Skeletal muscle cell (primary cell): ENCODE measurements at regions not wholly inside any gene's neighbourhood (a gene's known extent, or its start where the extent isn't known, plus 50 kb on each side); places are given as distances from the start of the nearest gene placed in this dataset.

Experiments
- DNase-seq: peaks from one replicate; pipeline ENCODE4 v3.0.0-alpha.2; 2010; ENCODE audit warnings: low read depth
- H3K4me3 ChIP-seq: 2 replicates; pipeline ENCODE4 v1.5.1; 2011; ENCODE audit warnings: low read depth, mild to moderate bottlenecking, control low read depth, low read length, moderate library complexity

DNA sequence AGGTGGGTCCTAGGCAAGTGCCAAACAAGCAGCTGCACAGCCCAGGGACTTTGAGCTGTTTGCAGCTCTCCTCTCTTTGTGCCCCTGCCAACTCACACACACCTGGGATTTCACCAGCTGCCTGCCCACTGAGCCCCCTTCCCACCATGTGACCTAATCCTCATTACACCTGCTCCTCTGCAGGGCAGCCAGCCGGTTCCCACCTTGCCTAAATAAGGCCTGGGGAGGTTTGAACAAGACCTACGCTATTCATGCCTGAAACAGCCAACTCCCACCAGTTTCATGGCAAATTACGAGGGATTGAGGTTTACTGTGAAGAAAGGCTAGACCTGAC is 92.6 kb upstream of the SOX4 start:
- DNase-seq = no peak
- H3K4me3 ChIP-seq = no peak overlapping the region

DNA sequence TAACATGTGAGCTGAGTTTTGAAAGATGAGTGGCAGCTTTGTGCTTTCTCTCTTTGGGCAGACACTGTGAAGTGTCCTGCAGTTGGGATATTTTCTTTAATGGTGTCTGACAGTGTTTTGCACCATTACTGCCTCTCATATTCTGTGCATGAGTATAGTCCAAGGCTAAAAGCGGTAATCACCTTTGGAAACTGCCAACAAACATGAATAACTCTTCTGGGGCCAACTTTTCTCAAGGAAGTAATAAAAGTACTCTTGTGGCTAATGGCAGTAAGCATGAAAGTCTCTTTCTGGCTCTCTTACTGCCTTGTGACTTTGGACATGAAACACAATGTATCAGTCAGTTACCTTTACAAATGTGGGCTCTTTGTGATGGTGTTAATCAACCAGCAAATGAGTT is 91.7 kb upstream of the SOX4 start:
- DNase-seq = no peak

DNA sequence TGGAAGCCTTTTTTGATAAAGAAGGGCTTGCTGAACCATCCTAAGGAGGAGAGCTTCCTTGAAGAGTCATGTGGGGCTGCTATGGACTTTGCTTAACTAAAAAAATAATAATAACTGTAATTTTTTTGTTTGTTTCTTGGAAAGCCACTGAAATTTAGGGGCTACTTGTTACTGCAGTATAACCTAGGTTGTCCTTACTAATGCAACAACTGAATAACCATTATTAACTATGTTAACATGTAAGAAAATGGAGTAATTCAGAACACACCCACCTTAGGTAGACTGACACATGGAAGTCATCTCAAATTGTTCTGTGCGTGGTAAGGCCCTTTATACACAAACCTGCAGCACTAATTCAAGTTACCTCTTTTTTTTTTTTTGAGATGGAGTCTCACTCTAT is 90.9 kb upstream of the SOX4 start:
- H3K4me3 ChIP-seq = no peak overlapping the region
- DNase-seq = no peak

More for the DNA sequence above, 91.7 kb upstream of the SOX4 start:
- H3K4me3 ChIP-seq = no peak overlapping the region

DNA sequence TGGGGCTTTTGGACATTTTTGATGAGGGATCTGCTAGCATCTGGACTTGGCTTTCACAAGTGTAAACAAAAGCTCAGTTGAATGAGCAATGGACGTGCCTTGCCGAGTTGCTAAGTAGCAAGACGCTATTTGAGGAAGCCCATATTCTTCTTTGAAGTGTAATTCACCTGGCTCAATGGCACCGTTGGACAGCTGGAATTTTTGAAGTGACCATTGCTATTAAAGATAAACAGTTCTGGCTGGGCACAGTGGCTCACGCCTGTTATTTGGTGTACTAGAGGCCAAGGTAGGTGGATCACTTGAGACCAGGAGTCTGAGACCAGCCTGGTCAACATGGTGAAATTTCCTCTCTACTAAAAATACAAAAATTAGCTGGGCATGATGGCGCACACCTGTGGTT is 88.8 kb upstream of the SOX4 start:
- no peak overlapping the region for H3K4me3 ChIP-seq
- DNase-seq = no peak

DNA sequence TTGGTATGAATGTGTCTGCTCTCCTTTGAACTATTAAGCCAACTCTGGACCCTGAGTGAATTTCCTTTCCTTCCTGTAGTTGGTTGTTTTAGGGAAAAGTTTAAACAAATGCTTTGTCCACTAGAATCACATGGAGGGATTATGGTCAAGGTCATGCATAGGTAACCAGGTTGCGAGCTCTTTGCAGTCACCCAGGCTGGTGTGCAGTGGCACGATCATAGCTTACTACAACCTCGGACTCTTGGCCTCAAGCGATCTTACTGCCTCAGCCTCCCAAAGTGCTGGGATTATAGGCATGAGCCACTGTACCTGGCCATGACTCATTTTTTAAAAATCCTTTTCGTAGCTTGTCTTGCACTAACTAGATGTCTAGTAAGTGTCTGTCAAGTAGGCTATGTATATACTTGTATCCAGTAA is 88.0 kb upstream of the SOX4 start:
- no peak overlapping the region for H3K4me3 ChIP-seq
- DNase-seq = no peak

DNA sequence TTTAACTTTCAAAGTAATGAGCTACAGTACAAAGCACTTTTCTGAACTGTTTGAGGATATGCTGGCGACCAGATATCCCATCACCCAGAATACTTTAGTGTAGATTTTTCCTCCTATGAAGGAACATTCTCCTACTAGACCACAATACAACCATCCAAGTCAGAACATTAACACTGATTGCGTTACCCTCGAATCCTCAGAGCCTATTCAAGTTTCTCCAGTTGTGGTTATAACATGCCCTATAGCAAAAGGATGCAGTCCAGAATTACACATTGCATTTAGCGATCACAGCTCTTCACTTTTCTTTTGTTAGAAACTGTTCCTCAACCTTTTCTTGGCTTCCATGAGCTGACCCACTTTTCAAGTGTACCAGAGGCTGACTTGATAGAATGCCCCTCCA is 87.4 kb upstream of the SOX4 start:
- DNase-seq = no peak
- H3K4me3 ChIP-seq = no peak overlapping the region

DNA sequence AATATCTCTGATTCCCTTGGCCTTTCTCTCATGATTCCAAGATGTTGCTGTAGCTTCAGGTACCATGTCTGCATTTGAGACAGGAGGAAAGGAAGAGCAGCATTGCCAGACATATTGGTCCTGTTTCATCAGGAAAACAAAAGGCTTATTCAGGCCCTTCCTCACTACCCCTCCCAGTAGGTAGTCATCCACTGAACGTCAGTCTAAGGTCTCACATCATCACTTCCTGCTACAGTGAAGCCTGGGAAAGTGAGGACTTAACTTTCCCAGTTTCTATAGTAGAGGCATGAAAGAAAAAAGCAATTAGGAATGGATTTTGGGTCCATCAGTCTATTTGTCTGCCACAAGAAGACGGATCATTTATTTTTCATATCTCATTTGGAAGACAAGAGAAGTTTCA is 85.7 kb upstream of the SOX4 start:
- no peak overlapping the region for H3K4me3 ChIP-seq
- no peak for DNase-seq

DNA sequence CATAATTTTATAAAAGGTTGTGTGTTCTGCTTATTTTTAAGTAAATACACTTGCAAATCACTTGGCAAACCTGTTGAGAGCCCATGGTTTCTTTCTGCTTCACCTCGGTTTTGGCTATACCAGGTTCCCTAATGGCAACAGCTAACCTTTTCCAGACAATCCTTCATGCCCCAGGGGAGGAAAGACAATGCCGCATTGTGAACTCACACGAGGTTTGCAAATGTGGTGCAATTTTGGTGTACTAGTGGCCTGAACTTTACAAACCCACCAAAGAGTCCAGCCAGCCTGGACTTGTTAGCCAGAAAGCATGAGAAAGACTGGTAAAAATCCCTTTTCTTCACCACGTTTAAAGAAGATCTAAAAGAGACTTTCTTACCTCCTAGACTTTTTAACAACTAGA is 84.8 kb upstream of the SOX4 start:
- DNase-seq = no peak
- H3K4me3 ChIP-seq = no peak overlapping the region

DNA sequence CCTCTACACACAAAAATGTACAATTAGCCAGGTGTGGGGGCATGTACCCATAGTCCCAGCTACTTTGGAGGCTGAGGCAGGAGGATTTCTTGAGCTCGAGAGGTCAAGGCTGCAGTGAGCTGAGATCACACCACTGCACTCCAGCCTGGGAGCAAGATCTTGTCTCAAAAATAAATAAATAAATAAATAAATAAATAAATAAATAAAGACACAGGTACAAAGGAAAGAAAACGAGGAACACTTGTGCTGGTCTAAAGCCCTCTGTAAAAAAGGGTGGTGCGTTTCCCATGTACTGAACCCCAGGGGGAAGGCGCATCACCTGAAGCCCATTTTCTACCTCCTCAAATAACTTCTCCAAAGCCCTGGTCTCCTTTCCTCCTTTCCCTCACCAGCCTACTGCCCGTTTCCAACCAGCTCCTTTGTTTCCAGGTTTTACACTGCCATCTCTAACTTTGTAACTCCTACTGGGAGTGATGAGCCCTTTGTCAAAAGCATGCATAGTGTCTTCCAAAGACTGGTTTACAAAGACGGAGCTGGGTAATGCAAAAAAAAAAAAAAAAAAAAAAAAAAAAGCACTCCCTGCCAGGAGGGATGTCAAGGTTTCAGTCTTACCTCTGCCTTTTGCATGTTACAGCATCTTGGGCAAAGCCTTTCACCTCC is 81.5 kb upstream of the SOX4 start:
- DNase-seq = no peak

DNA sequence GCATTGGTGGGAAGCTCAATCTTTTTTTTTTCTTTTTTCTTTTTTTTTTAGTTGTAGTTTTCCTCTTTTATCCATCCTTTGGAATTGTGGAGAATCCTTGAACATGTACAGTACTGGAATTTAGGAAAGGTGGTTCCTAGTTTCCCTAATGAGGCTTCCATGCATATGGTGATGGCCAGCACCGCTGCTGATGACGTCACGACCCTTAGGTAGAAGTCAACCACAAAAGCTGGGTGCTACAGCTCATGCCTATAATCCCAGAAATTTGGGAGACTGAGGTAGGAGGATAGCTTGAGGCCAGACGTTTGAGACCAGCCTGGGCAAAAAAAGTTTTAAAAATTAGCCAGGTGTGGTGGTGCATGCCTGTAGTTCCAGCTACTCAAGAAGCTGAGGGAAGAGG is 79.3 kb upstream of the SOX4 start:
- no peak overlapping the region for H3K4me3 ChIP-seq
- no peak for DNase-seq

More for the DNA sequence above, 81.5 kb upstream of the SOX4 start:
- no peak overlapping the region for H3K4me3 ChIP-seq

DNA sequence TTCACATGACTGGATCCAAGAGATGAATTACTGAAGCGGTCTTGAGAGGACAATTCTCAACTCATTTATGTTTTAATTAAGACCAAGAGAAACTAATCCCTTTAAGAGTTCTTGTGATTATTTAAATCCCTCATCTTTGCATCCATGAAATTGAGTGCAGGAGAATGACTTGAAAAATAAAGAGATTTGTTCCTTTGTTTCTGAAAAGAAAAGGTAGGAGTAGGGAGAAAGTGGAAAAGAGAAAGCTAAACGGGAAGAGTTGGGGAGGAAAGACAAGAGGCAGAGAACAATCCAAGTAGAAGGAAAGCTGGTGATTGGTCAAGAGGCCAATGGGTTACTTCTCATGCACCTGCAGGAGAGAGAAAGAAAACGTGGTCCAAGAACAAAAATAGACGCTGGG is 75.2 kb upstream of the SOX4 start:
- no peak for DNase-seq
- H3K4me3 ChIP-seq = no peak overlapping the region

DNA sequence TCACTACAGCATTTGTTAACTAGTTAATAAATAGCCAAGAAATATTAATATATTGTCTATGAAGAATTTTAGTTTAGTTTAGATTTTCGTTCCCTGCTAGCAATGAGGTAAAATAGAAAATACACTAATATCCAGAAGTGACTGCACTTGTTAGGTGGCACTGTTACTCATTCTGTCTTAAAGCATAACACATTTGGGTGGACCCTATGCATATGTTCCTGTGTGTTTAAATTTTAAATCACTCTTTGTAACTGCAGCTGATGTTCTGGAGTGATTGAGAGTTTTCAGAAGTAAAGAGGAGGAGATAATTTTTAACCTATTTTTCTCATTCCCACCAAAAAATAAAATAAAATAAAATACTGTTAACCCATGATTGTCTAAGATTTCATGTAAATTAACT is 73.9 kb upstream of the SOX4 start:
- H3K4me3 ChIP-seq = no peak overlapping the region
- DNase-seq = no peak

DNA sequence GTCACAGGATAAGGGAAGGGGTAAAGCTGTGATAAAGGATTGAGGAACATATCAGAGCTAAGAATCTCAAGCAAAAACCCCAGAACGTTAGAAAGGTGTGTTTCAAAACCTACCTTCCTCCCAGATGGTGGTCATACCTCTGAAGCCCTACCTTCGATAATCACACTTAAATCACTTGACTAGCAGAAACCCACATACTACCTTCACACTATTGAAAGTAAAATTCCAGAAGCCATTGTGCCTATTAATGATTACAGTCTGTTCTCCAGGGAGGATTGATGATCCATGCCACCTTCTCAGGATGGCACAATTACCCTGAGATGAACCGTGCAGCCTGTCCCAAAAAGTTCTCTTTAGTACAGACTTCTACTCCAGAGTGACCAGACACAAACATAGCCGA is 72.3 kb upstream of the SOX4 start:
- DNase-seq = no peak
- no peak overlapping the region for H3K4me3 ChIP-seq

DNA sequence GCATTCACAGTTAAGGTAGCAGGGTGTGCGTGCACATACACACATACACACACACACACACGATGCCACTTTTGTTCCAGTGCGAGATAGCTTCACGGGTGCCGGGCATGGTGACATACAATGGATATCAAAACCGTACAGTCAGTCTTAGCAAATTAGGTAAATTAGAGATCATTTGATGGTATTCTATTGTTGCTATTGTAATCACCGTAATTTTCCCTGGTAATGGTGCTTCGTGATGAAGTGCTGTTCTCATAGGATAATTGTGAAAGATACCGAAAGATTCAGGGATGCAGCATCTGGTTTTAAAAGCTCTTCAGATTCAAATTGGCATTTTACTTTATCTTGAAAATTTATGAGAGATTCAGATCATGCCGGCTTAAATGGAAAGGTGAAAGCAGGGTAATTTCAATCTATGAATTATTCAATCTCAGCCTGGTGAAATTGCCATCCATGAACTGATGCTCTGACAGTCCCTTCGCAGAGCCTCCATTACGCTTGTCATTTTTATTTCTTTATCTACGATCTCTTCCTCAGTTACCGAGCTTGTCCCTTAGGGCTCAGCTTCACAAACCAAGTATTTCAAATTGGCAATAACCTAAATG is 71.3 kb upstream of the SOX4 start:
- no peak overlapping the region for H3K4me3 ChIP-seq
- no peak for DNase-seq

DNA sequence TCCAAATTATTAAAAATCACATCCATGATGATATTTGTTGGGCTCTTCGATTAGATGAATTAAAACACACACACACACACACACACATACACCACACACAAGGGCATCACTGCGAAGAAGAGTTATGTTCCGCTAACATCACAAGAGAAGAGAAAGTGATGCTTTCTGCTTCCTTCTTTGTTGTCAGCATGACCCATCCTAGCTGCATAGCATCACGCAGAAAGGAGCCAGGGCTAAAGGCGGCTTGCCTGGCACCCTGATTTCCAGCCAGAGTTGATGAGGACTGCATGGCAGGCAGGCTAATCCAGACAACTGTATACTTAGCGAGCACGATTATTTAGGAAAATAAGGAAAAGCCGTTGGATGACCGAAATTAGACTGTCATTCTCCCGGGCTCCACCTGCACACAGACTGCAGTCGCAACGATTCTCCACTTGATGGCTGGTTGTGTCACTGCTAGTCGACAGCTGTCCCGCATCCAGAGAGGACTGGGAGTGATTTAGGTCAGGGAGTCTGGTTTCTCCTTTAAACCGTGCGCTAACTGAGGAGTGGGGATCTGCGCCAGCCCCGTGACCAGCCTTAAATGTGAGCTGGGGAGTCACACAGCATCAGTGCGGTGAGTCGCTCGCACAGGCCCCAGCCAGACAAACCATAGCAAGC is 70.6 kb upstream of the SOX4 start:
- DNase-seq = no peak
- no peak overlapping the region for H3K4me3 ChIP-seq

DNA sequence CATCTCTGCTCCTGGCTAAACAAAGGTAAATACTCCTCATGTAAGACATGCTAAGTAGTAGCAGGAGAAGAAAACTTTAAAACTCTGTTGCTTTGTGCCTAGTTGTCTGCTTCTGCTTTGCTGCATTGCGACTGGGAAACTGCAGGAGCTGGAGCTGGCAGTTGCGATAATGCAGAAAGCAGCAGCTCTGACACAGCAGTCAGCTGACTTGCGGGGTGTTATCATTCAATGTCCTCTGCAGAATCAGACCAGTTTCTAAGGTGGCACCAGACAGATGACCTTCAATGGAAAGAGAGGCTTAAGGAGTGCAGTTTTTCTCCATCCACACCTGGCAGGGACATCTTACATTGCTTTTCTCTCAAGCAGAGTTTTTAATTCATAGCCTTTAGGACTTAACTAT is 69.9 kb upstream of the SOX4 start:
- H3K4me3 ChIP-seq = no peak overlapping the region
- no peak for DNase-seq

DNA sequence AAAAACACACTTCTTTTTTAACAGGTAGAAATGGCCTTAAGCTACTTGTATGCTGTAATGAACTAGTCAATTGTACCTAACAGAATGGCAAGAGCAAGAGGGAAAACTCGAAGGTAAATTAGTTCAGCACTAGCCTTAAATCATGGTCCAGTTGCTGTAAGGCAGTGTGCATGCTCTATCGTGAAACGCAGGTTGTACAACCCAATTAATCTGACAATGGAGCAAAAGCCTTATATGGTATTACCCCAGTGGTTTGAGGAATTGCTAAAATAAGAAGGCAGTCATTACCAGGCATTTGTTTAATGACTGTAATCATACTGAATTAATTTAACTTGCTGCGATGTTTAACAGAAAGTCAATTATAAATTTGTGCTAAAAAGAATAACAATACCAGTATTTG is 69.3 kb upstream of the SOX4 start:
- no peak for DNase-seq

DNA sequence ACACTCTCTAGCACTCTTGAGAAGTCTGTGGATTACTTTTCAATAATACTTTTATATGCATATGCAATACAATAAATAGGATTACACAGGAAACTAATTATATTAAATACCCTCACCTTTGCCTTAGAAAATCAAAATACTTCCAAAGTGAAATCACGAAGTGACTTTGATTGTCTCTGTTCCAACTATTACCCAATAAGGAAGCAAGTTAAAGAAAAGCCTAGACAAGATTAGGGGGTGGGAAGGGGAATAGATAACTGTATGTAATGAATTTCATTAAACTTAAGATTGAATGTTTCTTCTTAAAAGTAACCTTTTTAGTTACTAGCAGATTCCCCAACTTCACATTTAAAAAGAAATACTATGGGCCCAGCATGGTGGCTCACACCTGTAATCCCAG is 66.6 kb upstream of the SOX4 start:
- no peak overlapping the region for H3K4me3 ChIP-seq
- no peak for DNase-seq

More for the DNA sequence above, 69.3 kb upstream of the SOX4 start:
- no peak overlapping the region for H3K4me3 ChIP-seq

DNA sequence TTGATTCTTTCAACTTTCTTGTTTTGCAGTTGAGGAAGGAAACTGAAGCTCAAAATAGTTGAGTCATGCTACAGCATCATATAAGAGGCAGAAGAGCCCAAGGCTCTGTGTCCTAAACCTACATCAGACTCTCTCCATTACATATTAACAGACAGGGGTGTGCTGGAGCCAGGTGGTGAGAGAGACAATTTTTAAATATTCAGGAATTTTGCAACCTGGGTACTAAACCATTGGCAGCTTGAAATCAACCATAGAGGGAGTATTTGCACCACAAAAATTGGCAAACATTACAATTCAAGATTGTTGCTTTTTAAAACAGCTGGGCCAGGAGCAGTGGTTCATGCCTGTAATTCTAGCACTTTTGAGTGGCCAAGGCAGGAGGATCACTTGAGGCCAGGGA is 65.8 kb upstream of the SOX4 start:
- H3K4me3 ChIP-seq = no peak overlapping the region
- no peak for DNase-seq

DNA sequence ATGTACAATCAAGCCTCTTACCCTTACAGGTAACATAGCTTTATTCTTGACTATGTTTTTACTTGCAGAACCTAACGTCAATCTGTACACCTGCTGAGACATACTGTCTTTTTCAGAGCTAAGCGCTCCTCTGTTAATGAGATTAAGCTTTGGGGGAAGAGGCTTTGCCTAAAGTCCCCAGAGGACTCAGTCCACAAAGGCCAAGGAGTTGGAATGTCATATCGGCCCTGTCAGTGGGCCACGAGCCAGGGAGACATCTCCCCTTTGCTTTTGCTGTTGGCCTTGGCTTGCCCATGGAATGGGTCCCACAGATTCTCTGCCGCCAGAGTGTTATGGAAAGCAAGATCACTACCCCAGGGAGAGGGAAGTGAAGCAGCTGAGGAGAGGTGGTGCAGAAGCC is 64.1 kb upstream of the SOX4 start:
- no peak overlapping the region for H3K4me3 ChIP-seq
- no peak for DNase-seq

DNA sequence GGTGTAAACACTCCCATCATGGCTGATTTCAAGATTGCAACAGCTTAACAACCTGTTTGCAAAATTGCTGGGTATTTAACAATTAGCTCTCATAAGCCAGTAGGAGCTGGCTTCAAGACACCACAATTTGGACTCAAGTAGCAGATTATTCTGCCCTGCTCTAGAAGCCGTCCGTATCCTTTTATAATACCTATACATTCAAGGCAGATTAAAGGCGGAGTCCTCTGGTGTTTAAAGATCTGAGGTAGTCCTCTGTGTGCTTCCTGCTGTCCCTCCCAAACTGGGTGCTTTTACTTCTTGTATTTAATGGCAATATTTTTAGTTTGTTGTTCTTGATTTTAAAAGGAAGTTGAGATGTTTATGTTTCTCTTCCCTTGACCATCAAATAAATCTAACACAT is 62.2 kb upstream of the SOX4 start:
- no peak overlapping the region for H3K4me3 ChIP-seq
- DNase-seq = no peak
